ENCODE measurements at regions not wholly inside any gene's neighbourhood (a gene's known extent, or its start where the extent isn't known, plus 50 kb on each side); places are given as distances from the start of the nearest gene placed in this dataset.

DNA sequence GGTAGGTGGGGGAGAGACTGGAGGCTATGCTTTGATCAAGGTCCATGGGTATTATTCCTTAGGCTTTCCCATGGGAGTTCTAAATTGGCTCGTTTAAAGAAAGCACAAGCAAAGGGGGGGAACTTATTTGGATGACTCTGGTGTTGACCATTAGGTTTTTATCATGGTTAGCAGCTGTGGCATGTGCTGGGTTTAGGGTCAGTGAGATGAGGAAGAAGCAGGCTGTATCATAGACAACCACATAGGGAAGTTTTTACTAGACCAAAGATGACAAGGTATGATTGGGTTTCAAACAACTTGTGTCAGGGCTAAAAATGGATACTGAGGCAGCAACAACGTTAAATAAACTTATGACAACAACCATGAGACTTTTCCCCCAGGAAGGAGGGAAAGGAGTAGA, 97.7 kb downstream of the DNAAF6 start:
- TF ChIP-seq CTCF (conservative IDR thresholded peaks at IDR 0.05; ENCODE audit: low read length) (no peak), EZH2phosphoT487 (IDR thresholded peaks at IDR 0.05; ENCODE audit: borderline replicate concordance, low read depth, low read length) (no peak)
